WI38 (cell line): ENCODE measurements at regions not wholly inside any gene's neighbourhood (a gene's known extent, or its start where the extent isn't known, plus 50 kb on each side); places are given as distances from the start of the nearest gene placed in this dataset.

Experiments used
- H3K4me3 ChIP-seq: 2 replicates; pipeline ENCODE4 v1.5.1; 2011; ENCODE audit warnings: low read depth, mild to moderate bottlenecking, control low read depth, low read length
- TF ChIP-seq, protein P1 (sequence below): IDR thresholded peaks from 2 replicates; pipeline ENCODE4 v1.5.1; 2012; ENCODE audit warnings: low read depth, mild to moderate bottlenecking, control low read depth, low read length

DNA sequence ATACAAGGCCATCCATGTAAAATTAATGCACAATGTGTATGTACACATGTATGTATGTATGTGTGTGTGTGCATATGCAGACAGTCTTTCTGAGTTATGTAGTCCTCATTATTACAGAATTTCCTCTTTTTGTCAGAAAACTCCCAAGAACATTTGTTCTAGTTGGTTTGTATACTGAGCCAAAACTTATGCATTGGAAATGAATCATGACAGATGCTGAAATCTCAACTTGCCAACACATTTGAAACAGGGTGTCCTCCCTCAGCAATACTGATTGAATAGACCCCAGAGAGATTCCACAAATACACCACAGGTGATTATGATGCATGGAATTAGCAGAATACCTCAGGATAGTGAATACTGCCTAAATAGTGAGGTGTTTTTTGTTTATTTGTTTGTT is 472.9 kb upstream of the PCDH15 start:
- no peak overlapping the region for H3K4me3 ChIP-seq
- TF ChIP-seq, protein P1, sequence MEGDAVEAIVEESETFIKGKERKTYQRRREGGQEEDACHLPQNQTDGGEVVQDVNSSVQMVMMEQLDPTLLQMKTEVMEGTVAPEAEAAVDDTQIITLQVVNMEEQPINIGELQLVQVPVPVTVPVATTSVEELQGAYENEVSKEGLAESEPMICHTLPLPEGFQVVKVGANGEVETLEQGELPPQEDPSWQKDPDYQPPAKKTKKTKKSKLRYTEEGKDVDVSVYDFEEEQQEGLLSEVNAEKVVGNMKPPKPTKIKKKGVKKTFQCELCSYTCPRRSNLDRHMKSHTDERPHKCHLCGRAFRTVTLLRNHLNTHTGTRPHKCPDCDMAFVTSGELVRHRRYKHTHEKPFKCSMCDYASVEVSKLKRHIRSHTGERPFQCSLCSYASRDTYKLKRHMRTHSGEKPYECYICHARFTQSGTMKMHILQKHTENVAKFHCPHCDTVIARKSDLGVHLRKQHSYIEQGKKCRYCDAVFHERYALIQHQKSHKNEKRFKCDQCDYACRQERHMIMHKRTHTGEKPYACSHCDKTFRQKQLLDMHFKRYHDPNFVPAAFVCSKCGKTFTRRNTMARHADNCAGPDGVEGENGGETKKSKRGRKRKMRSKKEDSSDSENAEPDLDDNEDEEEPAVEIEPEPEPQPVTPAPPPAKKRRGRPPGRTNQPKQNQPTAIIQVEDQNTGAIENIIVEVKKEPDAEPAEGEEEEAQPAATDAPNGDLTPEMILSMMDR: no peak

DNA sequence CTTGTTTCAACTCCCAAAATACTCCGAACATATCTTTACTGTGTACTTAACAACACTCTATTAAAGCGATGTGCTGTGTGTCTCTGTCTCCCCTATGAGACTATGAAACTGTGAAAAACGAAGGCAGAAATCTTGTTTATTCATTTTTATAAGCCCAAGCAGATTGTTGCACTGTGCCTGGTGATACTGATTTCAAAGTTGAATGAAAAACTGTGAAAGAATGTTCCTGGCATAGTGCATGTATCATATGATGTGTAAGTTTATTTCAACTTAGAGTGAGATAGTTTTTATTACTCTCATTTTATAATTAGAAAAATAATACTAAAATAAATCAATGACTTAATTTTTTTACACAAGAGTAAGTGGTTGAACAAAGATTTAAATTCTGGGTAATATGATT is 471.9 kb upstream of the PCDH15 start:
- TF ChIP-seq, protein P1: no peak
- no peak overlapping the region for H3K4me3 ChIP-seq

DNA sequence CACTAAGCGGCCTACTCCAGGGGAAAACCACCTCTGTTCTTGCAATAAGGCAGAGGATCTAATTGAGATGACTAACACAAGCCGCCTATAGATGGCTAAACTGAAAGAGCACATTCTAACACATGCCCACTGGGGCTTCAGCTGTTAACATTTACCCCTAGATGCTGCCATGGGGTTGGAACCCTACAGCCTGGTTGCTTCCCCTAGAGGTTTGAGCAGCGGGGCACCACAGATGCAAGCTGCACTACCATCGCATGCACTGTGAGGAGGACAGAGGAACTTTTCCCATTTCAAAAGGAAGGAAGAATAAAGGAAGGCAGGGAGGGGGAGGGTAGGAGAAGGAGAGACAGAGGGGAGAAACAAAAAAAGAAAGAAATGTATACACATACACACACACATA is 465.8 kb upstream of the PCDH15 start:
- H3K4me3 ChIP-seq: no peak overlapping the region
- TF ChIP-seq, protein P1: no peak

DNA sequence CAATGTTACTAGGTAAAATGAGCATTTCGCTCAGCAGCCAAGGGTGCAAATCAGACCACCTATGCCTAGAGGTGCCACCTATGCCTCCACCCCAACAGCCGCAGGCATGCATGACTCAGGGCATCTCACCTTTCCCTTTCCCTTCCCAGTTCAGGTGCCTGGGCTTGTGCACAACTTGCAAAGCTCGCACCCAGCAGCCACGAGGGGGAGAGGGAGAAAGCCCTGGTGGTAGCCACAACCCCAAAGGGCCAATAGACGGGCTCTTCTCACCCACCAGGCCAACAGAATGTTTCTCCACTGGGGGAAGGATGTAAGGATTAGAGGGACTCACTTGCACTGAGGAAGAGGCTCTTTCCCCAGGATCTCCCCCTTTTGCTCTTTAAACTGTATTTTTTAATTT is 462.3 kb upstream of the PCDH15 start:
- H3K4me3 ChIP-seq: no peak overlapping the region
- TF ChIP-seq, protein P1: no peak

DNA sequence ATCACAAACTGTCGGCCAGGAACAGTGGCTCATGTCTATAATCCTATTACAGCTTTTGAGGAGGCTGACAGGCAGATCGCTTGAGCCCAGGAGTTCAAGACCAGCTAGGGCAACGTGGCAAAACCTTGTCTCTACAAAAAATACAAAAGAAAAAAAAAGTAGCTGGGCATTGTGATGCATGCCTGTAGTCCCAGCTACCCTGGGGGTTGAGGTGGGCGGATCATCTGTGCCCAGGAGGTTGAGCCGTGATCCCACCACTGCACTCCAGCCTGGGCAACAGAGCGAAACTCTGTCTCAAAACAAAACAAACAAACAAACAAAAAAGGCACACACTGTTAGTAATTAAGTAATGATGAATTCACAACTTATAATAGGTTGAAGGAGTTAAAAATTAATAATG is 441.5 kb upstream of the PCDH15 start:
- TF ChIP-seq, protein P1: no peak

DNA sequence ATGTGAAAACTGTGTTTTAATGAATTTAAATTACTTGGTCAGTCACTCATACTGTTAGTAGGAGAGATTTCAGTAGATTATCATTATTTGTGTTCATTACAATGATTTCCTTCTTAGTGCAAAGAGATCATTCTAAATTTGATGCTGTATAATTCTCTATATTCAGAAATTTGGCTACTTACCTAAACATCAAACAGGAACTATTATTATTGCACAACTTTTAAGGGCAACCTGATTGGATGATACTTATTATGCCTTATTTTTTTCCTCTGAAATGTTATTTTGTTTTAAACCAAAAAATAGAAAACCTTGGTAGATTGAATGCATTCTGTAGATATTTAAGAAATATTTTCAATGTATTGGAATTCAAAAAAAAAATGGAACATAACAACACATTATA is 436.4 kb upstream of the PCDH15 start:
- TF ChIP-seq, protein P1: no peak
- H3K4me3 ChIP-seq: no peak overlapping the region

More for the DNA sequence above, 441.5 kb upstream of the PCDH15 start:
- no peak overlapping the region for H3K4me3 ChIP-seq

DNA sequence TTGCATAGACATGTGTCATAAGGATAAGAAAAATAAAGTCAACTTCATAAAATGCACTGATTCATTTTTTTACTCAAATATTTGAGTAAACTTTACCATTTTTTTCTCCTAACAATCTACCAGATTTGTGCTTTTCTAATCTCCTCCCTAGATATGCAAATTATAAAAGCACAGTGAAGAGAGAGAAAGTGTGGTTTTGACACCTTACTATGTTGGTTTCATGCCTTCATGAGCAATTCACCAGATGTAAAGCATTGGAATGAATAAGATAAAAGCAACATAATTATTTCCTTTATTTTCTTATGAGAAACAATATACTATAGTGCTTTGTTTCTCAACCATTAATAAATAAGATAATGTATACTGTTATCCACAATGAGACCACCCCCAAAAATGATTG is 432.5 kb upstream of the PCDH15 start:
- TF ChIP-seq, protein P1: no peak
- H3K4me3 ChIP-seq: no peak overlapping the region

DNA sequence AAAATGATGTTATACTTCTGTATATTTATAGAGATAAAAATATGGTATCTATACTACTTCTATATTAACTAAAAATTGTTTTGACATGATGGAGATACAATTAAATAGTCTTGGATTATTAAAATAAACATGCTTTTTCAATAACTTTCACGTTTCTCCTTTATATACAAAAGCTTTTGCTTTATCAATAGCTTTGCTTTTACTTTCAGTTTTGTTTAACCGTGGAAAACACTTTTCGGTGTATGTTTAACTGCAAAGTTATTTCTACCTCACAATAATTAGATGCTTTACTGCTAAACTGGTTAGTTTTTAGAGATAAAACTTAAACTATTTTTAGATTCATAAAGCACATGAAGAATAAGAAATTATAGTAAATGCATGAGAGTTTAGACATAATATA is 432.1 kb upstream of the PCDH15 start:
- H3K4me3 ChIP-seq: no peak overlapping the region
- TF ChIP-seq, protein P1: no peak
